ENCODE measurements at regions not wholly inside any gene's neighbourhood (a gene's known extent, or its start where the extent isn't known, plus 50 kb on each side); places are given as distances from the start of the nearest gene placed in this dataset.
"Not testable (repeated sequence)": the region's sequence is repeated elsewhere in the genome, so short reads cannot be mapped to it uniquely, and the experiment has no call there.

- in situ Hi-C loops (cut with MboI; ENCODE audit: low pct_unique_long_range_greater_than_20kb, low sequenced_read_pairs): no loop called here
- no peak for DNase-seq
Observed at GRCh38 chr2:14492920-14493503, 139.5 kb upstream of the LRATD1 start.

- no peak for DNase-seq
- in situ Hi-C loops (cut with MboI; ENCODE audit: low pct_unique_long_range_greater_than_20kb, low sequenced_read_pairs): no loop called here
Observed at GRCh38 chr2:14494759-14495158, 137.8 kb upstream of the LRATD1 start.

- in situ Hi-C loops (cut with MboI; ENCODE audit: low pct_unique_long_range_greater_than_20kb, low sequenced_read_pairs): no loop called here
- DNase-seq: no peak
Observed at GRCh38 chr2:14501061-14501460, 131.5 kb upstream of the LRATD1 start.

- in situ Hi-C loops (cut with MboI; ENCODE audit: low pct_unique_long_range_greater_than_20kb, low sequenced_read_pairs); DNase-seq: not testable (repeated sequence)
Observed at GRCh38 chr2:14506955-14507354, 125.6 kb upstream of the LRATD1 start.

- DNase-seq: no peak
- in situ Hi-C loops (cut with MboI; ENCODE audit: low pct_unique_long_range_greater_than_20kb, low sequenced_read_pairs): no loop called here
Observed at GRCh38 chr2:14511541-14511940, 121.0 kb upstream of the LRATD1 start.

GRCh38 chr2:14513903-14514302 is 118.6 kb upstream of the LRATD1 start:
- no peak for DNase-seq
- in situ Hi-C loops (cut with MboI; ENCODE audit: low pct_unique_long_range_greater_than_20kb, low sequenced_read_pairs): no loop called here

GRCh38 chr2:14516844-14517243 is 115.7 kb upstream of the LRATD1 start:
- DNase-seq: no peak
- in situ Hi-C loops (cut with MboI; ENCODE audit: low pct_unique_long_range_greater_than_20kb, low sequenced_read_pairs): no loop called here

- in situ Hi-C loops (cut with MboI; ENCODE audit: low pct_unique_long_range_greater_than_20kb, low sequenced_read_pairs): no loop called here
- no peak for DNase-seq
Observed at GRCh38 chr2:14517731-14518130, 114.8 kb upstream of the LRATD1 start.

- DNase-seq: no peak
- in situ Hi-C loops (cut with MboI; ENCODE audit: low pct_unique_long_range_greater_than_20kb, low sequenced_read_pairs): no loop called here
Observed at GRCh38 chr2:14520385-14520945, 112.1 kb upstream of the LRATD1 start.

- in situ Hi-C loops (cut with MboI; ENCODE audit: low pct_unique_long_range_greater_than_20kb, low sequenced_read_pairs): no loop called here
- no peak for DNase-seq
Observed at GRCh38 chr2:14524041-14524802, 108.3 kb upstream of the LRATD1 start.

- no peak for DNase-seq
- in situ Hi-C loops (cut with MboI; ENCODE audit: low pct_unique_long_range_greater_than_20kb, low sequenced_read_pairs): no loop called here
Observed at GRCh38 chr2:14524803-14525080, 107.8 kb upstream of the LRATD1 start.

- no peak for DNase-seq
- in situ Hi-C loops (cut with MboI; ENCODE audit: low pct_unique_long_range_greater_than_20kb, low sequenced_read_pairs): no loop called here
Observed at GRCh38 chr2:14530506-14530905, 102.0 kb upstream of the LRATD1 start.

GRCh38 chr2:14533131-14533757 is 99.3 kb upstream of the LRATD1 start:
- DNase-seq: no peak
- in situ Hi-C loops (cut with MboI; ENCODE audit: low pct_unique_long_range_greater_than_20kb, low sequenced_read_pairs): no loop called here

GRCh38 chr2:14535156-14535555 is 97.4 kb upstream of the LRATD1 start:
- no peak for DNase-seq
- in situ Hi-C loops (cut with MboI; ENCODE audit: low pct_unique_long_range_greater_than_20kb, low sequenced_read_pairs): no loop called here

GRCh38 chr2:14536976-14537375 is 95.5 kb upstream of the LRATD1 start:
- in situ Hi-C loops (cut with MboI; ENCODE audit: low pct_unique_long_range_greater_than_20kb, low sequenced_read_pairs): no loop called here
- DNase-seq: no peak

- in situ Hi-C loops (cut with MboI; ENCODE audit: low pct_unique_long_range_greater_than_20kb, low sequenced_read_pairs): no loop called here
- no peak for DNase-seq
Observed at GRCh38 chr2:14540015-14540414, 92.5 kb upstream of the LRATD1 start.

GRCh38 chr2:14543284-14543683 is 89.2 kb upstream of the LRATD1 start:
- DNase-seq: no peak
- in situ Hi-C loops (cut with MboI; ENCODE audit: low pct_unique_long_range_greater_than_20kb, low sequenced_read_pairs): no loop called here

GRCh38 chr2:14544247-14544646 is 88.3 kb upstream of the LRATD1 start:
- DNase-seq: no peak
- in situ Hi-C loops (cut with MboI; ENCODE audit: low pct_unique_long_range_greater_than_20kb, low sequenced_read_pairs): no loop called here

GRCh38 chr2:14547830-14548229 is 84.7 kb upstream of the LRATD1 start:
- in situ Hi-C loops (cut with MboI; ENCODE audit: low pct_unique_long_range_greater_than_20kb, low sequenced_read_pairs): no loop called here
- no peak for DNase-seq

- no peak for DNase-seq
- in situ Hi-C loops (cut with MboI; ENCODE audit: low pct_unique_long_range_greater_than_20kb, low sequenced_read_pairs): no loop called here
Observed at GRCh38 chr2:14550658-14551057, 81.9 kb upstream of the LRATD1 start.

All from KBM-7 (cell line).